Ishikawa (cell line): ENCODE measurements at regions not wholly inside any gene's neighbourhood (a gene's known extent, or its start where the extent isn't known, plus 50 kb on each side); places are given as distances from the start of the nearest gene placed in this dataset.

Experiments used
- CEBPB ChIP-seq: IDR thresholded peaks from 2 replicates; pipeline ENCODE4 v1.6.1; 2012
- CREB1 ChIP-seq: IDR thresholded peaks from 2 replicates; pipeline ENCODE4 v1.6.1; 2012; ENCODE audit warnings: low read depth
- EGR1 ChIP-seq: IDR thresholded peaks from 2 replicates; pipeline ENCODE4 v1.6.1; 2012
- EP300 ChIP-seq: IDR thresholded peaks from 2 replicates; pipeline ENCODE4 v1.6.1; 2012; ENCODE audit warnings: borderline replicate concordance
- FOXM1 ChIP-seq: IDR thresholded peaks from 2 replicates; pipeline ENCODE4 v1.6.1; 2012; ENCODE audit warnings: low read depth, borderline replicate concordance
- MAX ChIP-seq: IDR thresholded peaks from 2 replicates; pipeline ENCODE4 v1.6.1; 2012
- NFIC ChIP-seq: IDR thresholded peaks from 2 replicates; pipeline ENCODE4 v1.6.1; 2012
- RAD21 ChIP-seq: IDR thresholded peaks from 2 replicates; pipeline ENCODE4 v1.6.1; 2012; ENCODE audit warnings: low read depth
- REST ChIP-seq: IDR thresholded peaks from 2 replicates; pipeline ENCODE4 v1.6.1; 2012; ENCODE audit warnings: low read depth, mild to moderate bottlenecking
- TAF1 ChIP-seq: IDR thresholded peaks from 2 replicates; pipeline ENCODE4 v1.6.1; 2012; ENCODE audit warnings: low read depth, mild to moderate bottlenecking
- TCF12 ChIP-seq: IDR thresholded peaks from 2 replicates; pipeline ENCODE4 v1.6.1; 2012; ENCODE audit warnings: low read depth
- TEAD4 ChIP-seq: IDR thresholded peaks from 2 replicates; pipeline ENCODE4 v1.6.1; 2012
- USF1 ChIP-seq: IDR thresholded peaks from 2 replicates; pipeline ENCODE4 v1.6.1; 2012
- YY1 ChIP-seq: IDR thresholded peaks from 2 replicates; pipeline ENCODE4 v1.6.1; 2012; ENCODE audit warnings: low read depth
- ZBTB7A ChIP-seq: IDR thresholded peaks from 2 replicates; pipeline ENCODE4 v1.6.1; 2012; ENCODE audit warnings: low read depth

- no peak for TF ChIP-seq USF1
- no peak for TF ChIP-seq TAF1
- TF ChIP-seq NFIC = no peak
- TF ChIP-seq REST = no peak
- TF ChIP-seq FOXM1 = no peak
- no peak for TF ChIP-seq EP300
- TF ChIP-seq RAD21 = no peak
- TF ChIP-seq EGR1 = no peak
- TF ChIP-seq CREB1 = no peak
- TF ChIP-seq YY1 = no peak
- no peak for TF ChIP-seq TEAD4
- no peak for TF ChIP-seq ZBTB7A
- TF ChIP-seq MAX = no peak
- no peak for TF ChIP-seq CEBPB
- no peak for TF ChIP-seq TCF12
Measured at GRCh38 chr4:1508161-1509160, 102.2 kb upstream of the NKX1-1 start.

- no peak for TF ChIP-seq CEBPB
Measured at GRCh38 chr4:1506956-1507721, 100.9 kb upstream of the NKX1-1 start.

GRCh38 chr4:1505511-1506460 lies 99.5 kb upstream of the NKX1-1 start:
- TF ChIP-seq CEBPB (no peak), ZBTB7A (no peak), MAX (no peak), TCF12 (no peak), TEAD4 (no peak), EGR1 (no peak), EP300 (no peak), FOXM1 (no peak), RAD21 (no peak), USF1 (no peak), YY1 (no peak), REST (no peak)

- TF ChIP-seq ZBTB7A (no peak), EGR1 (no peak), CREB1 (no peak), TCF12 (no peak)
Measured at GRCh38 chr4:1504595-1505500, 98.6 kb upstream of the NKX1-1 start.
